Keratinocyte (primary cell): ENCODE measurements at regions not wholly inside any gene's neighbourhood (a gene's known extent, or its start where the extent isn't known, plus 50 kb on each side); places are given as distances from the start of the nearest gene placed in this dataset.

Experiments
- EZH2 ChIP-seq: IDR thresholded peaks from one replicate; pipeline ENCODE4 v1.6.1; 2012; ENCODE audit warnings: inconsistent platforms, mild to moderate bottlenecking, low read length, moderate library complexity
- TF ChIP-seq, protein P1 (sequence below), 3 experiments: IDR thresholded peaks in 1 of 3; conservative IDR thresholded peaks in 1 of 3; optimal IDR thresholded peaks in 1 of 3; 2 replicates in 2 of 3; 3 replicates in 1 of 3; pipeline versions ENCODE3 to v1.5.1; 2011; ENCODE audit warnings: low read length in 3 of 3, mild to moderate bottlenecking in 3 of 3, moderate library complexity in 2 of 3, control low read depth in 1 of 3, inconsistent platforms in 1 of 3; ENCODE audit not compliant: insufficient read depth in 2 of 3; ENCODE audit errors: extremely low read depth in 1 of 3

- TF ChIP-seq, protein P1, sequence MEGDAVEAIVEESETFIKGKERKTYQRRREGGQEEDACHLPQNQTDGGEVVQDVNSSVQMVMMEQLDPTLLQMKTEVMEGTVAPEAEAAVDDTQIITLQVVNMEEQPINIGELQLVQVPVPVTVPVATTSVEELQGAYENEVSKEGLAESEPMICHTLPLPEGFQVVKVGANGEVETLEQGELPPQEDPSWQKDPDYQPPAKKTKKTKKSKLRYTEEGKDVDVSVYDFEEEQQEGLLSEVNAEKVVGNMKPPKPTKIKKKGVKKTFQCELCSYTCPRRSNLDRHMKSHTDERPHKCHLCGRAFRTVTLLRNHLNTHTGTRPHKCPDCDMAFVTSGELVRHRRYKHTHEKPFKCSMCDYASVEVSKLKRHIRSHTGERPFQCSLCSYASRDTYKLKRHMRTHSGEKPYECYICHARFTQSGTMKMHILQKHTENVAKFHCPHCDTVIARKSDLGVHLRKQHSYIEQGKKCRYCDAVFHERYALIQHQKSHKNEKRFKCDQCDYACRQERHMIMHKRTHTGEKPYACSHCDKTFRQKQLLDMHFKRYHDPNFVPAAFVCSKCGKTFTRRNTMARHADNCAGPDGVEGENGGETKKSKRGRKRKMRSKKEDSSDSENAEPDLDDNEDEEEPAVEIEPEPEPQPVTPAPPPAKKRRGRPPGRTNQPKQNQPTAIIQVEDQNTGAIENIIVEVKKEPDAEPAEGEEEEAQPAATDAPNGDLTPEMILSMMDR (optimal IDR thresholded peaks at IDR 0.05 in 1 of 3, IDR thresholded peaks at IDR 0.05 in 1 of 3, conservative IDR thresholded peaks at IDR 0.05 in 1 of 3; ENCODE audit: extremely low read depth in 1 of 3, insufficient read depth in 2 of 3, low read length in 3 of 3), result no peak
- TF ChIP-seq EZH2, result no peak
Measured at GRCh38 chr3:191131305-191131704, 67.7 kb upstream of the OSTN start.
